HG03342 (cell line): ENCODE measurements at regions not wholly inside any gene's neighbourhood (a gene's known extent, or its start where the extent isn't known, plus 50 kb on each side); places are given as distances from the start of the nearest gene placed in this dataset.
"Not testable (repeated sequence)": the region's sequence is repeated elsewhere in the genome, so short reads cannot be mapped to it uniquely, and the experiment has no call there.

Source experiments
- ATAC-seq: cut with Tn5 transposase; IDR thresholded peaks from one replicate; pipeline ENCODE4 v1.9.1; 2021; ENCODE audit warnings: mild to moderate bottlenecking, moderate library complexity; ENCODE audit not compliant: unreplicated experiment

GRCh38 chr14:71618716-71619115, 313.5 kb upstream of the RGS6 start:
- ATAC-seq = no peak

DNA sequence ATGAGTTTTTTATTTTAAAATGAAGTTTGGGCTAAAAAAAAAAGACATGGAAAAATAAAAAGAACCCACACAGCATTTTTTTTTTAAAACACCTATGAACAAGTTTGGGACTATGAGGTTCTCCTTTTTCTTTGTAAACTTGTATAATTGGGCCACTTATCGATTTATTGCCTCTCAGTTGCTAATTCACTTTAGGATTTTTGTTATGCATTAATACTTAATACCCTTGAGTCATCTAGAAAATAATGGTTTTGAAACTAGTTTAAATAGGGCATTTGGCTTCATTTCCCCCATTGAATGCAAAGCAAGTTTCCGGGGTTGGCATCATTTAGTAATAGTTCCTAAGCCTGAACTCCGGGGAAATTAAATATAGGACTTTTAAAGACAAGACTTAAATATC, 312.8 kb upstream of the RGS6 start:
- no peak for ATAC-seq

DNA sequence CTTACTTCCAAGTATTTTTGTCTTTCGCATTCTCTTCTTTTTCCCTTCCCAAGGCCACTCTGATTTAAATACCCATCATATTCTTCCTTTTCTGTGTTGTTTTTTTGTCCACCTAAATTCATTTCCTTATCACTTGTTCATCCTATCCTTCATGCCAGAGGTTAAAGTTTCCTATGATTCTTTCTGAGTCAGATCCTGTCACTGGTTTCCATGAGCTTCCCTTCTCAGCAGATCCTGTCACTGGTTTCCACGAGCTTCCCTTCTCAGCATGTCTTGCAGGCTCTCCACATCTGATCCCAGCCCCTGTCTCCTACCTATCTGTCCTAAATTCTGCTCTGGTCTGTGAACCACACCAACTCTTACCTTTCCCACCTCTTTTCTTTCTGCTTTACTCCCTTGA, 311.8 kb upstream of the RGS6 start:
- no peak for ATAC-seq

DNA sequence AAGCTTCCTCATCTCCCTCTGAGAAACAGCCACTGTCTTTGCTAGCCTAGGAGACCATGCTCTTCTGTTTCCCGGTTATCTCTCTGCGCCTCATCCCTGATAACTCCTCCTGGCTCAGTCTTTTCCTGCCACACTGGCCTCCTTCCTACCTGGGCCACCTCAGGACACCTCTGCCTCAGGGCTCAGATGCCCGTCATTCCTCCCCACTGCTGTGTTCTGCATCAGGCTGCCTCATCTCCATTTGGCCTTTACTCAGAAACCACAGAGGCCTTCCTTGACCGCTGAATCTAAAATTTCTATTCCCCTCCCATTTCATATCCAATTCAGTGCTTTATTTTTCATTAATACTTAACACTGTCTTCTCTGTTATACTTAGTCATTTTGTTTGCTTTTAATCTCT, 311.0 kb upstream of the RGS6 start:
- no peak for ATAC-seq

GRCh38 chr14:71621980-71622605, 310.1 kb upstream of the RGS6 start:
- no peak for ATAC-seq

GRCh38 chr14:71623939-71624338, 308.3 kb upstream of the RGS6 start:
- no peak for ATAC-seq

- ATAC-seq = no peak
Observed at GRCh38 chr14:71625175-71625574, 307.1 kb upstream of the RGS6 start.

DNA sequence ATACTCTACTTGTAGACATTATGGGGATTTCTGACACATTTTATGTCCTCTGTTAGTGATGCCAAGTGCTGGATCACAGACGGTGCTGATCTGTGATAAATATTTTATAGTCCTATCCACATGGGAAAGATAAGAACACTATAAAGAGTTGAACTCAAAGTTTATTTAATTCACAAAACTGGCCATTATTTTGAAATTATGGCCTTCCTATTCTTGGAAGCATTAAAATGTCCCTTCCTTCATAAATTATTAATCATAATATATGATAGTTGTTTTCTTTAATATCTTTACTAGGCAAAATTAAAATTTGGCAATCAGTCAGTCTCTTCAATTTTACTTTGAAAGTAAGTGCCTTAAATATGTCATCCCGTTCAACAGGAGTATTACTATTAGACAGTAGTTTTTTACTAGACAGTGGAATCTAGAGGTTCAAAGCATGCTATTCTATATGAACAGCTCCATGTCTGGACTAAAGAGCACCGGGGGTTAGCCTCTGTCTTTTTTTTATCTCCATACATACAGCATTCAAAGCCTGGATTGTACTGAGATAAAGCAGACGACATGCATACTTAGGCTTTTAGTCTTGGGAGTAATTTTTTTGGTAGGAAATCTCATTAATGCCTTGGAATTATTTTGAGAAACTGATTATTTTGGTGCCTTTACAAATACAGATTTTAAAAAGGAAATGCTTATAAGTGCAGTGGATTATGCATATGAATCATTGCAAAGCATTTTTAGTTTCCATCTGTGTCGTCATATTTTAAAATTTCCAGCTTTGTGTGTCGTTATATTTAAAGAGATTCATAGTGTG, 306.1 kb upstream of the RGS6 start:
- no peak for ATAC-seq

DNA sequence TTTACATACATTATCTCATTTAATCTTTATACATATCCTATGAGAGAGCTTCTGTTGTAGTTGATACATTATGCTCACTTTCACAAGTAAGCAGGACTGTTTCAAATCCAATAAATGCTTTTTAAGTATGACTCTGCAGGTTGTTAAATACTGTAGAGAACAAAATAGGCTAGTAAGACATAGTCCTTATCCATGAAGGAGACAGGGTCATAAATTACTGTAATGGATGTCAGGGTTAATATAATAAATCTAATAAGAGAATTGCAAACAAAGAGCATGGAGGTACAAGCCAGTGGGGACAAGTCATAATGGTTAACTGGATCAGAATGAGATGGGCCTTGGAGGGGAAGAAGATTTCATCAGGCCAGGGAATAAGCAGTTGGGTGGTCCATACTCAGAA, 303.8 kb upstream of the RGS6 start:
- ATAC-seq = no peak

GRCh38 chr14:71629250-71629649, 303.0 kb upstream of the RGS6 start:
- no peak for ATAC-seq

- no peak for ATAC-seq
Observed at GRCh38 chr14:71629765-71630492, 302.3 kb upstream of the RGS6 start.

DNA sequence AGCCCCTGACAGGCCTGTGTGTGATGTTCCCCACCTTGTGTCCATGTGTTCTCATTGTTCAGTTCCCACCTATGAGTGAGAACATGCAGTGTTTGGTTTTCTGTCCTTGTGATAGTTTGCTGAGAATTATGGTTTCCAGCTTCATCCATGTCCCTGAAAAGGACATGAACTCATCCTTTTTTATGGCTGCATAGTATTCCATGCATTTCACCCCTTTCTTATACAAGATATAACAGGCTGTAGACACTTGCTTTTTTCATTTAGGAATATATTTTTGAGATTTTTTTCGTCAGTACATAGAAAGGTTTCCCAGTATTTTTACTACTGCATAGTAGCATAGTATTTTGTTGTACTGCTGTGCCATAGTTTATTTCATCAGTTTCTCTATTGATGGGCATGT, 301.2 kb upstream of the RGS6 start:
- ATAC-seq = not testable (repeated sequence)

DNA sequence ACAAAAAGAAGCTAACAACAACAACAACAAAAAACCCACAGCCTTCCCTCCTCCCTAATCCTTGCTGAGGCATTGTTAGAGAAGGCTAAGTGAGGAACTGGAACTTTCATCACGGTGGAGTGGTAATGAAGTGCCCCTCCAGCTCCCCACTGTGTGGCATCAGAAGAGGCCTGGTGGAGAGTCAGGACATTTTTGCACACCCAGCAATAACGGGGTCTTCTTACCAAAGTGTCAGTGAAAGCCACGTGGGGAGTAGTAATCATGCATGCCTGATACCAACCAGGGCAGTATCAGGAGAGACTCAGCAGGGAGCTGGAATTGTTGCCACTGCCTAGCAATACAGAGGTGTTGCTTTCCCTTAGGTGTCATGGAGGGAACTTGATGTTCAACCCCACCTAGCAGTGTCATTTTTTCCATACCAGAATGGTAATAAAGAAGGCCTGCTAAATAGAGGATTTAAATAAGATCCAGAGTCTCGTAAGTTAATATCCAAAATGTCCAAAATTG, 299.7 kb upstream of the RGS6 start:
- ATAC-seq = no peak

DNA sequence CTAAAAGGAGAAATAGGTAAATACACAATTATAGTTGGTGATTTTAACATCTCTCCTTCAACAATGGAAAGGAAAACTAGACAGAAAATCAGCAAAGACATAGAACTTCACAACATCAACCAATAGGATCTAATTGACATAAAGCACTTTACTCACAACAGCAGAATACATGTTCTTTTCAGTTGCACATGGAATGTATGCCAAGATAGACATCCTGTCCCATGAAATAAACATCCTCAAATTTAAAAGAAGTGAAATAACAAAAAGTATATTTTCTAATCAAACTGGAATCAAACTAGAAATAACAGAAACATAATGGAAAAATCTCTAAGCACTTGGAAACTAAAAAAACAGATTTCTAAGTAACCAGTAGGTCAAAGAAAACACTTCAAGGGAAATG, 296.2 kb upstream of the RGS6 start:
- no peak for ATAC-seq

- no peak for ATAC-seq
Observed at GRCh38 chr14:71636820-71637471, 295.3 kb upstream of the RGS6 start.

GRCh38 chr14:71638523-71639196, 293.6 kb upstream of the RGS6 start:
- ATAC-seq = no peak

DNA sequence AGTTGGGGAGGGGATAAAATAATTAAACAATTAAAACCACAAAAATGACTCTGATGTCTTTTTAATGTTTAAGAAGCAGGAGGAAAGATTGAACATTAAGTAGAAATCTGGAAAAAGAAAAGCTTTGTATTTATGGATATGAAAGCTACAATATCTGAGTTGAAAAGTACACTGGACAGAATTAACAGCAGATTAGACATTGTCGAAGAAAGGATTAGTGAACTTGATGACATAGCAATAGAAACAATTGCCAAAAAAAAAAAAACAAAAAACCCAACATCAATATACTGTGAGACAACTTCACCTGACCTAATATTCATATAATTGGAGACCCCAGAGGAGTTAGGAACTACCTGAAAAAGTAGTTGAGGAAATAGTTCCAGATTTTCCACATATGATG, 289.5 kb upstream of the RGS6 start:
- no peak for ATAC-seq

- no peak for ATAC-seq
Observed at GRCh38 chr14:71645656-71646055, 286.6 kb upstream of the RGS6 start.

- ATAC-seq = no peak
Observed at GRCh38 chr14:71646518-71646917, 285.7 kb upstream of the RGS6 start.

DNA sequence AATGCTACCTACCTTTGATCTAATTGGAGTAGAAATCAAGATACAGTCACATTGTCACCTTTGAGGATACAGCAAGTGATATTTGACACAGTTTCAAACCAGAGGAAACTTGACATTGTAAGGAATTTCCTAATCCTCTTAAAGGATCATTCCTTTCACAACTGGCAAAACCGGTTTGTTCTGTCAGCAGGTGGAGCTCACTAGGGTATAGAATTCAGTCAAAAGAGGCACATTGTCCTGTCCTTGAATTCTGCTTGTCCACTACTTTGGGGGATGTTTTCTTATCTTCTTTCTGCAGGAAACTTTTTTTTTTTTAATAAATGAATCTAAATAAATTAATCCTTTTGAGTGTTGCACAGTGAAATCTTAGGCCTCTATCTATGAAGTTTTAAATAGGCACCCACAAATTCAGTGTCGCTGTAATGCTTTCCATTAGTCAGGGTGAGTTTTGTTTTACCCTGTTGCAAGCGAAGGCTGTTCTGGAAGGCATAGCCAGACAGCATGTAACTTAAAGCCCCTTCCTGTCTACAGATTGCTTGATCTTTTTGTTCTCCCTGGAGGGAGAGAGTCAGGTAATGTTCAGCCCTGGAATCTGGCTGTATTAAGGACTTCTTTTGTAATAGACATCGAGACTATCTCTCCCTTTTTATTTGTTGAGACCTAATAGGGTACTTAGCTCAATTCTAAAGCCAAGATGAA, 285.0 kb upstream of the RGS6 start:
- no peak for ATAC-seq
